GM12878 (cell line): ENCODE measurements at regions not wholly inside any gene's neighbourhood (a gene's known extent, or its start where the extent isn't known, plus 50 kb on each side); places are given as distances from the start of the nearest gene placed in this dataset.

ENCODE experiments used
- ASH2L ChIP-seq: fragments of 300-600, 200-600 bp; sonication (generic); IDR thresholded peaks from 2 replicates; pipeline ENCODE4 v1.6.1; 2017; ENCODE audit warnings: low read depth, mild to moderate bottlenecking, borderline replicate concordance
- BHLHE40 ChIP-seq, 2 experiments: fragments of 450-650 bp in 1 of 2; IDR thresholded peaks; 2 replicates each; pipeline ENCODE4 v1.6.1; 2011 to 2017; ENCODE audit warnings: low read depth in 2 of 2, borderline replicate concordance in 1 of 2, improper control_type of control experiment in 1 of 2, low read length in 1 of 2, mild to moderate bottlenecking in 1 of 2
- CBFB ChIP-seq: IDR thresholded peaks from 2 replicates; pipeline ENCODE4 v1.6.1; 2016; ENCODE audit warnings: antibody characterized with exemption, low read depth
- E2F8 ChIP-seq: fragments of 450-650 bp; IDR thresholded peaks from 2 replicates; pipeline ENCODE4 v1.6.1; 2018; ENCODE audit warnings: mild to moderate bottlenecking, low read depth, moderate library complexity; ENCODE audit not compliant: partially characterized antibody
- EP300 ChIP-seq, 2 experiments: fragments of 150-350 bp in 1 of 2; IDR thresholded peaks; 2 replicates each; pipeline ENCODE4 v1.6.1; 2011 to 2012; ENCODE audit warnings: low read depth in 2 of 2, low read length in 2 of 2, borderline replicate concordance in 1 of 2, improper control_type of control experiment in 1 of 2, inconsistent platforms in 1 of 2; ENCODE audit not compliant: control insufficient read depth in 1 of 2
- IRF4 ChIP-seq: IDR thresholded peaks from 2 replicates; pipeline ENCODE4 v1.6.1; 2011; ENCODE audit warnings: low read depth, low read length
- JUNB ChIP-seq: IDR thresholded peaks from 2 replicates; pipeline ENCODE4 v1.6.1; 2016; ENCODE audit warnings: antibody characterized with exemption, mild to moderate bottlenecking
- JUND ChIP-seq: IDR thresholded peaks from 2 replicates; pipeline ENCODE4 v1.6.1; 2012; ENCODE audit warnings: low read depth, mild to moderate bottlenecking, low read length, improper control_type of control experiment, moderate library complexity
- MEF2B ChIP-seq: fragments of 450-650 bp; IDR thresholded peaks from 2 replicates; pipeline ENCODE4 v1.6.1; 2018; ENCODE audit warnings: mild to moderate bottlenecking, moderate library complexity; ENCODE audit not compliant: partially characterized antibody, poor library complexity, severe bottlenecking
- MTA2 ChIP-seq: fragments of 450-650 bp; IDR thresholded peaks from 2 replicates; pipeline ENCODE4 v1.6.1; 2016; ENCODE audit warnings: low read depth, mild to moderate bottlenecking, moderate library complexity
- NFYB ChIP-seq: IDR thresholded peaks from 2 replicates; pipeline ENCODE4 v1.6.1; 2011; ENCODE audit warnings: low read depth, mild to moderate bottlenecking, low read length, improper control_type of control experiment, moderate library complexity; ENCODE audit not compliant: insufficient read depth
- PAX8 ChIP-seq: fragments of 450-650 bp; IDR thresholded peaks from 2 replicates; pipeline ENCODE4 v1.6.1; 2017; ENCODE audit warnings: mild to moderate bottlenecking, moderate library complexity
- SKIL ChIP-seq: fragments of 450-650 bp; IDR thresholded peaks from 2 replicates; pipeline ENCODE4 v1.6.1; 2017; ENCODE audit warnings: mild to moderate bottlenecking, low read depth, inconsistent platforms; ENCODE audit not compliant: poor library complexity, severe bottlenecking
- SMAD5 ChIP-seq: IDR thresholded peaks from 2 replicates; pipeline ENCODE4 v1.6.1; 2016; ENCODE audit warnings: antibody characterized with exemption, low read depth
- TARDBP ChIP-seq: IDR thresholded peaks from 2 replicates; pipeline ENCODE4 v1.6.1; 2016; ENCODE audit warnings: borderline replicate concordance

- TF ChIP-seq EP300 (IDR thresholded peaks at IDR 0.05; ENCODE audit: borderline replicate concordance in 1 of 2, control insufficient read depth in 1 of 2, low read depth in 2 of 2, low read length in 2 of 2) (peak; percentile 34 to 74; a peak in 3 of 4 replicates), BHLHE40 (IDR thresholded peaks at IDR 0.05; ENCODE audit: borderline replicate concordance in 1 of 2, low read depth in 2 of 2, low read length in 1 of 2) (peak in 1 of 2 experiments; percentile 28; a peak in 1 of 4 replicates), NFYB (no peak), JUND (0 out of 2 replicates have a peak, but pooled peaks have one; percentile 9), SKIL (peak; percentile 13), MTA2 (peak; percentile 48; the same call in 1 of the 2 replicates), CBFB (no peak), JUNB (peak; percentile 66), SMAD5 (no peak), E2F8 (no peak), PAX8 (no peak), TARDBP (no peak), MEF2B (peak; percentile 70), IRF4 (no peak), ASH2L (no peak)
These were observed 479.7 kb upstream of the ID2 start (continued) for GRCh38 chr2:8202132-8202531.
